Right hindlimb (tissue), 1 donor: ENCODE measurements at regions not wholly inside any gene's neighbourhood (a gene's known extent, or its start where the extent isn't known, plus 50 kb on each side); places are given as distances from the start of the nearest gene placed in this dataset.

Source experiments
- DNase-seq: peaks from one replicate; pipeline ENCODE4 v3.0.0-alpha.2; 2018

- no peak for DNase-seq
Observed at GRCh38 chr4:28890949-28891775, 1829.0 kb upstream of the PCDH7 start.

DNA sequence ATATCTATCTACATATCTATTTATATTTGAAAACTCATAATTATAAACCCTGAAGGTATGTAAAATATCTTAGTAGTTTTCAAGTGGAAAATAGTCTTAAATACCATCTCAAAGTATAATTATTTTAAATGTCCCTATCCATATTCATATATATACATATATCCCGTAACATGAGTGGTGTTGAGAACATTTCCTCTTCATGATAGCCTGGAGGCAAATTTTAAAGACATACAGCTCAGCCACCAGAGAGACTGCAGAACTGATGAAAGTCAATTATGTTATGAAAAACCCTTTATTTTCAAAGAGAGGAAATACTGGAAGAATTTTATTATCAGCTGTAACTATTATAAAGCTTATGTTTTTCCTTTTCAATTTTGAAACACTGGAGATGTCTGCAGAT, 1806.7 kb upstream of the PCDH7 start:
- no peak for DNase-seq

- no peak for DNase-seq
Observed at GRCh38 chr4:28916585-28916984, 1803.6 kb upstream of the PCDH7 start.

- DNase-seq = no peak
Observed at GRCh38 chr4:28918871-28919270, 1801.3 kb upstream of the PCDH7 start.

GRCh38 chr4:28921886-28922285, 1798.3 kb upstream of the PCDH7 start:
- DNase-seq = no peak

GRCh38 chr4:28926156-28926555, 1794.0 kb upstream of the PCDH7 start:
- DNase-seq = no peak

DNA sequence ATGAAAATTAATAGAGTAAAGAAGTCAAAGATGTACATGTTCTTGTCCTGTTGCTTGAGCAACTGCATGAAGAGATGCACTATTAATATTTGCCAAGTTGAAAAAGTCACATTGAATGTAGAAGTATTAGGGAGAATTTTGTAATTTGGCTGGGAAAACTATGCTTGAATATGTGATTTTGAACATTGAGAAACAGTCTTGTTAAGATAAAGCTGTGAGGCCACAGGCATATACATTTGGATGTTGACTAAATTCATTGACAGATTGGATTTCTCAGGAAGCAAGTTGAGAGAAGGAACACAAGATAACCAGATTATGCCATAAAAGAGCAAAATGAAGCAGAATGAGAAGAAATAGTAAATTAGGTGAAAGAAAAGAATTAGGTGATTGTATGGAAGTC, 1777.5 kb upstream of the PCDH7 start:
- no peak for DNase-seq

- DNase-seq = no peak
Observed at GRCh38 chr4:28947374-28947773, 1772.8 kb upstream of the PCDH7 start.

- DNase-seq = no peak
Observed at GRCh38 chr4:28948501-28948900, 1771.7 kb upstream of the PCDH7 start.

GRCh38 chr4:28966982-28967381, 1753.2 kb upstream of the PCDH7 start:
- DNase-seq = no peak

- DNase-seq = no peak
Observed at GRCh38 chr4:28973587-28974350, 1746.4 kb upstream of the PCDH7 start.

DNA sequence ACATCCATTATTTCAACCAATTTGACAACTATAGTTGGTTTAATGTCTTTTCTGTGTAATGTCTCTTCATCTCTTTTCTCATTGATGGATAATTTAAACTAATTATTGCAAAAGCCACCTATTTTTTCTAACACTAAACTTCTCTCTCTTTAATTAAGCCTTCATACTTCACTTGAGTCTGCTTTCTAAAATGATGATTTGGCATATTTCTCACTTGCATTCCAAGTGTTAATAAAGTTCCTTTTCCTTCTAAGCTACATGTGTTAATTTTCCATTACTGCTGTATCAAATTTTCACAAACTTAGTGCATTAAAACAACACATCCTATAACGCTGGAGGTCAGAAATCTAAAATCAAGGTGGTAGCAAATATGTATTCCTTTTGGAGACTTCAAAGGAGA, 1743.8 kb upstream of the PCDH7 start:
- DNase-seq = no peak

GRCh38 chr4:29002151-29002550, 1718.0 kb upstream of the PCDH7 start:
- no peak for DNase-seq

DNA sequence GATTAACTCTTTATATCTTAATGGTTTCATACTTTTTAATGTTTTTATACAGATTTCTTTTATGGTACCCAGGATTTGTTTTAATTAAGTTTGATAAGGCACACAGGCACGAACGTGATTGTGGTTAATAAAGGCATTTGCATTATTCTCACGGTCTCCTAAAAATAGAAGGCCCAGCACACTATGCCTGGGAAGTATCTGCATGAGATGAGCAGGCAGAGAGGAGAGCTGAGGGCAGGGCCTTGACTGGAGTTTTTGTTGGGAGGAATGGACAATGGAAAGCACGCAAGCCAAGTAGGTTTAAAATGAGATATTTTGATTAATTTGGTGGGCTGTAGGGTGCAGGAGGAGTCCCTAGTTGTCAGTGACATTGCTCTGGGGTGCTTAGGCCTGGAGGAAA, 1714.3 kb upstream of the PCDH7 start:
- DNase-seq = no peak

DNA sequence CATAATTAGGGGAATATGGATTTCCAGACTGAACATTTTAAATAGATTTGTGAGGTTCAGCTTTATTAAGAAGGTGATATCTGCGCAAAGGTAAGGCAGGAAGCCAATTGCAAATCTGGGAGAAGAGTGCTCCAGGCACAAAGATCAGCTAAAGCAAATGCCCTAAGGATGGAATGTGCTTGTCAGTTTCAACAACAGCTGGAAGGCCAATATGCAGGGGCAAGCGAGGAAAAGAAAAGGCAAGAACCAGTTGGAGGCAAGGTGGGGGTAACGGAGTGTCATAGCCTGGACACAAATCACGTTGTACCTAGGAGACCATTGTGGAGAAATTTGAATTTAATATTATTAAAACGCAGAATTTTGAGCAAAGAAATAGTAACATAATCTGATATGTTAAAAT, 1710.3 kb upstream of the PCDH7 start:
- no peak for DNase-seq

- DNase-seq = no peak
Observed at GRCh38 chr4:29013341-29013740, 1706.8 kb upstream of the PCDH7 start.

- DNase-seq = no peak
Observed at GRCh38 chr4:29014555-29014954, 1705.6 kb upstream of the PCDH7 start.

DNA sequence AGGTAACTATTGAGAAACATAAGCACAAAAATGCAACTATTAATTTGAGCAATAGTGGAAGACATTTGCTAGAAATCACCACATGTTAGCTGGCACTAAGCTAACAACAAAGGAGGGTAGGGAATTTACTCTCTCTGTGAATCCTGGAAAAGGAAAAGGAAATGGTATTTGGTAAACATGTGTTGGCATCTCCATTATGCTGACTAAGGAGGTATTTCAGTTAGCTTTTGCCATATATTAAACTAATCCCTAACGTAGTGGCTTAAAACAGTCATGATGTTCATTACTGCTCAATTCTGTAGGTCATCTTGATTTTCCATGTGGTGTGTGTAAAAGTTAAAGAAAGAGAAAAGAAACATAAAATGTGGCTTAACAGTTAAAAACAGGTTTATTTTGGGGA, 1686.5 kb upstream of the PCDH7 start:
- DNase-seq = no peak

- no peak for DNase-seq
Observed at GRCh38 chr4:29037501-29037900, 1682.7 kb upstream of the PCDH7 start.

DNA sequence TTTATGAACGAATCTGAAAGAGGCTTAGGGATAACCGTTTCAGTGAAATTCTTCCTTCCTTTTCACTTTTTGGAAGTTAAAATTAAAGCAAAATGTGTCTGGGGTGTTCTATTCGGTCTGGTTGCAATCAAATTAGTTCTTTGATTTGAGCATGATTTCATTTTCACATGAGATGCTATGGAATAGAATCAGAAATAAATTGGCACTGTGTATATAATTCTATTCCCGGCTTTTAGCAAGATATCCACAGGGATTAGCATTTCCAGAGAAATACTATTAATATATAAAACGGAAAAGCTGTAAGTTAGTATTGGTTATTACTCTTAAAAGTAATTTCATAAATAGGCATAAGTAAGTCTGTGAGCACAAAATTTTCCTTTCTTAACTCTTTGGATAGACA, 1676.8 kb upstream of the PCDH7 start:
- no peak for DNase-seq

DNA sequence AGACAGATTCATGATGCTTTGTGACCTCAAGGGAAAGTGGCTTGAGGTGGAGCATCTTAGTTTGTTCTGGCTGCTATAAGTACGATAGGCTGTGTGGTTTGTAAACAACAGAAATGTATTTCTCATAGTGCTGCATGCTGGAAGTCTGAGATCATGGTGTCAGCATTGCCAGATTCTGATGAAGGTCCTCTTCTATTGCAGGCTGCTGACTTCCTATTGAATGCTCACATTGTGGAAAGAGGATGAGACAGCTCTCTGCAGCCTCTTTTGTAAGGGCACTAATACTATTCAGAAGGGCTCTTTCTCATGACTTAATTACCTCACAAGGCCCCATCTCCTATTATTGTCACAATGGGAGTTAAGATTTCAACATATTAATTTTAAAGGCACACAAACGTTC, 1674.0 kb upstream of the PCDH7 start:
- DNase-seq = peak; percentile 22

GRCh38 chr4:29046781-29047180, 1673.4 kb upstream of the PCDH7 start:
- DNase-seq = no peak

DNA sequence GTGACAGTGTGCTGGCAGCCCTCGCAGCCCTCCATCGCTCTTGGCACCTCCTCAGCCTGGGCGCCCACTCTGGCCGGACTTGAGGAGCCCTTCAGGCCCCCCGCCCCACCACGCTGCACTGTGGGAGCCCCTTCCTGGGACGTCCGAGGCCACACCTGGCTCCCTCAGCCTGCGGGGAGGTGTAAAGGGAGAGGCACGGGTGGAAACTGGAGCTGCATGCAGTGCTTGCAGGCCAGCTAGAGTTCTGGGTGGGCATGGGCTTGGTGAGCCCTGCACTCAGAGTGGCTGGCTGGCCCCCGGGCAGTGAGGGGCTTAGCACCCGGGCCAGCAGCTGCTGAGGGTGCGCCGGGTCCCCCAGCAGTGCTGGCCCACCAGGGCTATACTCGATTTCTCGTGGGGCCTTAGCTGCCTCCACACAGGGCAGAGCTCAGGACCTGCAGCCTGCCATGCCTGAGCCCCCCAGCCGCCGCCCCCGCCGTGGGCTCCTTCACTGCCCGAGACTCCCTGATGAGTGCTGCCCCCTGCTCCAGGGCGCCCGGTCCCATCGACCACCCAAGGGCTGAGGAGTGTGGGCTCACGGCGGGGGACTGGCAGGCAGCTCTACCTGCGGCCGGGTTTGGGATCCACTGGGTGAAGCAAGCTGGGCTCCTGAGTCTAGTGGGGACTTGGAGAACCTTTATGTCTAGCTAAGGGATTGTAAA, 1672.7 kb upstream of the PCDH7 start:
- peak; percentile 23 for DNase-seq
